GM20000 (cell line): ENCODE measurements at regions not wholly inside any gene's neighbourhood (a gene's known extent, or its start where the extent isn't known, plus 50 kb on each side); places are given as distances from the start of the nearest gene placed in this dataset.
"Not testable (repeated sequence)": the region's sequence is repeated elsewhere in the genome, so short reads cannot be mapped to it uniquely, and the experiment has no call there.

ENCODE experiments used
- DNase-seq: peaks from one replicate; pipeline ENCODE4 v3.0.0; 2012; ENCODE audit warnings: low spot score
- TF ChIP-seq, protein P1 (sequence below): IDR thresholded peaks from 2 replicates; pipeline ENCODE4 v1.5.1; 2012; ENCODE audit warnings: mild to moderate bottlenecking, control low read depth; ENCODE audit errors: extremely low read depth, missing control alignments

GRCh38 chr18:78878335-78878734, 101.3 kb upstream of the SALL3 start:
- TF ChIP-seq, protein P1, sequence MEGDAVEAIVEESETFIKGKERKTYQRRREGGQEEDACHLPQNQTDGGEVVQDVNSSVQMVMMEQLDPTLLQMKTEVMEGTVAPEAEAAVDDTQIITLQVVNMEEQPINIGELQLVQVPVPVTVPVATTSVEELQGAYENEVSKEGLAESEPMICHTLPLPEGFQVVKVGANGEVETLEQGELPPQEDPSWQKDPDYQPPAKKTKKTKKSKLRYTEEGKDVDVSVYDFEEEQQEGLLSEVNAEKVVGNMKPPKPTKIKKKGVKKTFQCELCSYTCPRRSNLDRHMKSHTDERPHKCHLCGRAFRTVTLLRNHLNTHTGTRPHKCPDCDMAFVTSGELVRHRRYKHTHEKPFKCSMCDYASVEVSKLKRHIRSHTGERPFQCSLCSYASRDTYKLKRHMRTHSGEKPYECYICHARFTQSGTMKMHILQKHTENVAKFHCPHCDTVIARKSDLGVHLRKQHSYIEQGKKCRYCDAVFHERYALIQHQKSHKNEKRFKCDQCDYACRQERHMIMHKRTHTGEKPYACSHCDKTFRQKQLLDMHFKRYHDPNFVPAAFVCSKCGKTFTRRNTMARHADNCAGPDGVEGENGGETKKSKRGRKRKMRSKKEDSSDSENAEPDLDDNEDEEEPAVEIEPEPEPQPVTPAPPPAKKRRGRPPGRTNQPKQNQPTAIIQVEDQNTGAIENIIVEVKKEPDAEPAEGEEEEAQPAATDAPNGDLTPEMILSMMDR, result no peak
- DNase-seq, result no peak

- DNase-seq, result not testable (repeated sequence)
- TF ChIP-seq, protein P1, result peak; percentile 17
These were observed 100.3 kb upstream of the SALL3 start for GRCh38 chr18:78879072-78879883.

GRCh38 chr18:78882585-78882984, 97.0 kb upstream of the SALL3 start:
- TF ChIP-seq, protein P1, result no peak
- DNase-seq, result no peak

DNA sequence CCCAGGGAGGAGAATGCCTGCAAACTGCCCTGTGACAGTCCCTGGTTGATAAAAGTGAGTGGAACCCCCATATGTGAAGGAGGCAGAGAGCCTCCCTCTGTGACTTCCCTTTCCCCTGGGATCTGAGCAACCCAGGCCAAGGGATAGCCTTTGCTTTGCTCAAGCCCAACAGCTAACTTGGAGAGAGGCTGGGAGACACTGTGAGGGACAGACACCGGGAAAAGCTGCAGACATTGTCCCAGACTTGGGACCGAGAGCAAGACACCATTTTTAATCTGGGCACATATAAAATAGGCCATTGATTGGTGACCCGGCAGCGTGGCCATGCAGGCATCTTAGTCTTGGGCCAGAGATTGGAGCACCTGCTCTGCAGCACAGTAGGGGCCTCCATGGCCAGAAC, 96.1 kb upstream of the SALL3 start:
- no peak for DNase-seq
- TF ChIP-seq, protein P1, result no peak

- DNase-seq, result no peak
These were observed 95.1 kb upstream of the SALL3 start for GRCh38 chr18:78884502-78884901.

DNA sequence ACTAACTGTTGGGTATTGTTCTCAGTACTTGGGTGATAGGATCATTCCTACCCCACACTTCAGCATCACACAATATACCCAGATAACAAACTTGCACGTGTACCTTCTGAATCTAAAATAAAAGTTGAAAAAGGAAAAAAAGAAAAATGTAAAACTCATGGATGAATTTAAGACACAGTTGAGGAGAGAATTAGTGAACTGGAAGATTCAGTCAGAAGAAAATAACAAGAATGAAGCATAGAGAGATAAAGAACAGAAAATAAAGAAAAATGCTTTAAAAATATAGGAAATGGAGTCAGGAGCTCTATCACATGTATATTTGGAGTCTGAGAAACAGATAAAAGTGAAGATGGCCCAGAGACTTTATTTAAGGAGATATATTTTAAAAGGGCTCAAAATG, 90.4 kb upstream of the SALL3 start:
- no peak for DNase-seq
- TF ChIP-seq, protein P1, result no peak

More at GRCh38 chr18:78884502-78884901, 95.1 kb upstream of the SALL3 start:
- TF ChIP-seq, protein P1, result no peak

GRCh38 chr18:78890388-78890787, 89.2 kb upstream of the SALL3 start:
- no peak for DNase-seq
- TF ChIP-seq, protein P1, result no peak
